ENCODE measurements at regions not wholly inside any gene's neighbourhood (a gene's known extent, or its start where the extent isn't known, plus 50 kb on each side); places are given as distances from the start of the nearest gene placed in this dataset.

GRCh38 chr10:120103738-120104560 is 211.4 kb downstream of the SEC23IP start:
- Histone ChIP-seq H3K27me3 (replicated peaks; ENCODE audit: insufficient read depth, low read depth, low read length, poor library complexity) (peaks cover 70% of the 10 kb centered on the region), H3K36me3 (ENCODE audit: insufficient read depth, low read length, poor library complexity, severe bottlenecking) (no peaks in the 10 kb centered on the region), H3K27ac (ENCODE audit: low read depth, low read length, poor library complexity, severe bottlenecking) (no peak overlapping the region), H3K9me3 (ENCODE audit: low read depth, low read length, poor library complexity, severe bottlenecking) (no peaks in the 10 kb centered on the region), H3K4me1 (ENCODE audit: insufficient read depth, low read length, poor library complexity, severe bottlenecking) (no peaks in the 10 kb centered on the region), H3K4me3 (ENCODE audit: low read depth, low read length, poor library complexity, severe bottlenecking) (no peak overlapping the region)
- no peak for TF ChIP-seq EZH2 (IDR thresholded peaks at IDR 0.05; ENCODE audit: borderline replicate concordance, low read depth, low read length, poor library complexity, severe bottlenecking)
- TF ChIP-seq CTCF (conservative IDR thresholded peaks at IDR 0.05; ENCODE audit: low read depth, low read length) = no peak
- intact Hi-C loops (cut with micrococcal nuclease; ENCODE audit: unreplicated experiment) = no loop called here
- no peak for DNase-seq (ENCODE audit: low spot score)
- ChIA-PET POLR2A (ENCODE audit: low non-redundant PET) (no interaction called here), CTCF (no interaction called here)
- BruUV-seq (replicated peaks) = no TSS peak

GRCh38 chr10:120105001-120105400 is 212.5 kb downstream of the SEC23IP start:
- H3K27ac ChIP-seq (ENCODE audit: low read depth, low read length, poor library complexity, severe bottlenecking) = no peak overlapping the region
- CTCF ChIA-PET = no interaction called here
- TF ChIP-seq CTCF (conservative IDR thresholded peaks at IDR 0.05; ENCODE audit: low read depth, low read length) (no peak), EZH2 (IDR thresholded peaks at IDR 0.05; ENCODE audit: borderline replicate concordance, low read depth, low read length, poor library complexity, severe bottlenecking) (no peak)
- POLR2A ChIA-PET (ENCODE audit: low non-redundant PET) = no interaction called here
- DNase-seq (ENCODE audit: low spot score) = no peak
- intact Hi-C loops (cut with micrococcal nuclease; ENCODE audit: unreplicated experiment) = no loop called here
- H3K4me3 ChIP-seq (ENCODE audit: low read depth, low read length, poor library complexity, severe bottlenecking) = no peak overlapping the region
- BruUV-seq (replicated peaks) = no TSS peak
- H3K4me1 ChIP-seq (ENCODE audit: insufficient read depth, low read length, poor library complexity, severe bottlenecking) = no peaks in the 10 kb centered on the region
- no peaks in the 10 kb centered on the region for H3K36me3 ChIP-seq (ENCODE audit: insufficient read depth, low read length, poor library complexity, severe bottlenecking)
- no peaks in the 10 kb centered on the region for H3K9me3 ChIP-seq (ENCODE audit: low read depth, low read length, poor library complexity, severe bottlenecking)
- peaks cover 65% of the 10 kb centered on the region for H3K27me3 ChIP-seq (replicated peaks; ENCODE audit: insufficient read depth, low read depth, low read length, poor library complexity)

- CTCF ChIA-PET = no interaction called here
- BruUV-seq (replicated peaks) = no TSS peak
- intact Hi-C loops (cut with micrococcal nuclease; ENCODE audit: unreplicated experiment) = no loop called here
- POLR2A ChIA-PET (ENCODE audit: low non-redundant PET) = no interaction called here
- no peaks in the 10 kb centered on the region for H3K36me3 ChIP-seq (ENCODE audit: insufficient read depth, low read length, poor library complexity, severe bottlenecking)
- H3K9me3 ChIP-seq (ENCODE audit: low read depth, low read length, poor library complexity, severe bottlenecking) = no peaks in the 10 kb centered on the region
- no peak overlapping the region for H3K4me3 ChIP-seq (ENCODE audit: low read depth, low read length, poor library complexity, severe bottlenecking)
- H3K27ac ChIP-seq (ENCODE audit: low read depth, low read length, poor library complexity, severe bottlenecking) = no peak overlapping the region
- peaks cover 60% of the 10 kb centered on the region for H3K27me3 ChIP-seq (replicated peaks; ENCODE audit: insufficient read depth, low read depth, low read length, poor library complexity)
- no peaks in the 10 kb centered on the region for H3K4me1 ChIP-seq (ENCODE audit: insufficient read depth, low read length, poor library complexity, severe bottlenecking)
- DNase-seq (ENCODE audit: low spot score) = peak; percentile 7
- no peak for TF ChIP-seq EZH2 (IDR thresholded peaks at IDR 0.05; ENCODE audit: borderline replicate concordance, low read depth, low read length, poor library complexity, severe bottlenecking)
- no peak for TF ChIP-seq CTCF (conservative IDR thresholded peaks at IDR 0.05; ENCODE audit: low read depth, low read length)
Measured at GRCh38 chr10:120105492-120105891, 213.0 kb downstream of the SEC23IP start.
